Stimulated activated CD4-positive, alpha-beta T cell treated with anti-CD3 and anti-CD28 coated beads, Interleukin-4, amount 100 ng/mL, for 4 hours (primary cell): ENCODE measurements at regions not wholly inside any gene's neighbourhood (a gene's known extent, or its start where the extent isn't known, plus 50 kb on each side); places are given as distances from the start of the nearest gene placed in this dataset.
"Not testable (repeated sequence)": the region's sequence is repeated elsewhere in the genome, so short reads cannot be mapped to it uniquely, and the experiment has no call there.

Experiments used
- DNase-seq, 2 experiments: peaks; one replicate each; pipeline ENCODE4 v3.0.0-alpha.2; 2020

GRCh38 chr17:20851591-20852238 lies 191.1 kb downstream of the USP22 start:
- not testable (repeated sequence) for DNase-seq

- no peak for DNase-seq
These were observed 190.4 kb downstream of the USP22 start for GRCh38 chr17:20852239-20852989.

DNA sequence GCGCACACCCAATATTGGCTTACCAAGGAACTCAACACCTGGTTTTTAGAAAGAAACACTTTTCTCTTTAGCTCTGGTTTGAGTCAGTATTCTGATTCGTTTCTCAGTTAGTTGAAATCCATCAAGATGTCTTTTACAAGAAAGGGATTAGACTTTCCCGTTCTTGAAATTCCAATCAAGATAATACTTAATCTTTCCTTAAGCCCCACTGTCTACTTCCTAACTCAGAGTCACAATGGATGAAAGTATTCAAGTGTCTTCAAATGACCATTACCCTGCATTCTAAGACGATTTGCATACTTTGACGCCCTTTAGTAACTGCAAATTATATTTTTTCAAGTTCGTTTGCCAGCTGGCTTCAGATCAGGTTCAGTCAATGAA lies 189.8 kb downstream of the USP22 start:
- no peak for DNase-seq

DNA sequence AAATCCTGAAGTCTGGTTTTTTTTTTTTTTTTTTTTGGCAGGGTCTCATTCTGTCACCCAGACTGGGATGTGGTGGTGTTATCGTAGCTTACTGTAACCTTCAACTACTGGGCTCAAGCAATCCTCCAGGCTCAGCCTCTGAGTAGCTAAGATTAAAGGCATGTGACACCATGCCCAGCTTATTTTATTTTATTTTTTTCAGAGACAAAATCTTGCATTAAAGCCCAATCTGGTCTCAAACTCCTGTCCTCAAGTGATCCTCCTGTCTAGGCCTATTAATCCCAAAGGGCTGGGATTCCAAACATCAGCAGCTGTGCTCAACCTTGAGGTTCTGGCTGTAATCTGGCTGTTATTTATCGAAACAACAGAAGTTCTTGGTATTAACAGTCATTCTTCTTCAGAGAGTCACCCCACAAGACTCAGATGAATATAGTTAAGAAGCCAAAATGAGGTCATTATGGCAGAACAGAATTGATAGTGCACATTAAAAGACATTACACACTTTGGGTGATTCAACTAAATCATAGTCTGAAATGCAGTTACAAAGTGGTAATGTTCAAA lies 186.8 kb downstream of the USP22 start:
- not testable (repeated sequence) for DNase-seq

DNA sequence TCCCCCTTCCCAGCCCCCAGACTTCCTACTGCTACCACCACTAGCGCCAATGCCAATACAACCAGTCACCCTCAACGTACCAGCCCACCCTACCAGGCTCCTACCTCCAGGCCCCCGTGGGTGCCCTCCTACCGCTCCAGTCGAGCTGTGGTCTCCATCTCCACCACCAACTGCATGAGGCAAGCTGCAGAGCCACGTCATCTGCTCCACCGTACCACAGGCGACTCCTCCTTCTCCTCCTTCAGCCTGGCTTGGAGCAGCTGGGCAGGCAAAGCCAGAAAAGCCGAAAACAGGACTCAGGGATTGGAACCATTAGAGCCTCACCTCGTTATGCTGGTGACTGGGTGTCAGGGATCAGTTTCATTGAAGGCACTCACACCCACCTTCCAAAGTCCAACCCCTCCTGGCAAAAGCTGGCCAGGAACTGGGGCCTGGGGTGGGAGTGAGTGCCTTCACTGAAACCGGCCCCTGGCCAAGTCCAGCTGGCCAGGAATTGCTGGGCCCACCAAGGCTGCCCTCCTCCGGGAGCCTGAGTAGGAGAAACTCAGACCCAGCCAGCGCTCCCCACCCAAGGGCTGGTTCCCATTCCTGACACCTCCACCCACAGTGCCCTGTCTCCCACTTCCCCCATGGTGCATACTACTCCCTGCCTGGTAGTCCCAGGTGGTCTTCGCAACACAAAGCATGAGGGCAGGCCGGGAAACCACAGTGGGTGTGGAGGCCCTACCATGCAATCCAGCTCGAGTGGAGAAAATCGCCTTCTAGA lies 176.2 kb downstream of the USP22 start:
- DNase-seq, result not testable (repeated sequence)

GRCh38 chr17:20867436-20867937 lies 175.3 kb downstream of the USP22 start:
- DNase-seq, result not testable (repeated sequence)

DNA sequence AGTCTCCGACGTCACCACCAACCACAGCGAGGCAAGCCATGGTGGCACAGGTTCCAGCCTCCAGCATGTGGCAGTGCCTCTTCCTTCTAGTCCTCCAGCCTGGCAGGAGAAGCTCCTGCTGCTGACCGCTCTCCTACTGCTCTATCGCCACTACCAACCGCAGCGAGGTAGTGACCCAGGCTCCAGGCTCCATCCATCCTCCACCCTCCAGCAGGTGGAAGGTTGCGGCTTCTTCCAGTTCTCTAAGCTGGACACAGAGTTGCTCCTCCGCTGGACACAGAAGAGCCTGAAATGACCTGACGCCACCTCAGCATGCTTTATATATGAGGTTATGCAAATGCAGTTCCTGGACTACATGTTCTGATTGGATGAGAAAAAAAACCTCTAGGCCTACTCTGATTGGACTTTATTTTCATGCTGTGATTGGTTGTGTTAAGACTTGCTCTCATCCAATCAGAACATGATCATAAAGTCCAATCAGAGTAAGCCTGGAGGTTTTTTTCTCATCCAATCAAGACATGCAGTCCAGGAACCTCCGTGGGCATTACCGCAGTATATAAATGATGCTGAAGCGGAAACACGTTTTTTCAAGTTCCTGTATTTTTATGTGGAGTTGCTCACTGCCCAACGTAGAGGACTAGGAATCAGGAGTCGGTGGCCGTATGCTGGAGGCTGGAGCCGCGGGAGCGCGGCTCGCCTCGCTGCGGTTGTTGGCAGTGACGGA lies 174.7 kb downstream of the USP22 start:
- DNase-seq, result not testable (repeated sequence)

DNA sequence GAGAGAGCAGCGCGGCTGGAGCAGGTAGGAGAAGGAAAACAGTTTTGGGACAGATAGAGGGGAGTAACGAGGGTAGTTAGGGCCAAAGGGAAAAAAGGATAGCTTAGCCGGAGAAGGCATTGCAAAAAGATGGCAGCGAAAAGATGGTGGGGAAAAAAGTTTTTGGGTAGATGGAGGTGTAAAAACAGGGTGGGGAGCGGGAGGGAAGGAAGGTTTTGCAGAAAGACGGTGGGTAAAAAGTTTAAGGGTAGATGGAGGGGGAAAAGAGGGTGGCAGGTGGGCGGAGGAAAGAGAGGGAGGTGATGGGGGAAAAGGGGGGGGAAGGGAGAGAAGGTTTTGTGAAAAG lies 174.2 kb downstream of the USP22 start:
- not testable (repeated sequence) for DNase-seq

DNA sequence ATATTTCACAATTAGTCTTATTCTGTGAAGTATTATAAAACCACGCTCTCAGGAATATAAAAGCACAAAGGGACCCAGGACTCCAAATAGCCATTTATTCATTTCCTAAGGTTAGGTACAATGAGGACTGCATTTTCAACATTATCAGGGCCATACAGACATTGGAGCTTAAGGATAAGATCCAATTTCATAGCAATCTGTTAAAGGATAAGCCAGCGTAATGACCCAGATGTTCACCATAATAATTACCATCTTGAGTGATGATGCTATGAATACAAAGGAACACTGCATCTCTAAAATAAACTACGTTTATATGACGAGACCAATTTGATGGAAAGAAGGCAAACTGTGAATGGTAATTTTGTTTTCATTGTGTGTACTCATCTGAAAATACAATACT lies 169.6 kb downstream of the USP22 start:
- DNase-seq, result not testable (repeated sequence)

DNA sequence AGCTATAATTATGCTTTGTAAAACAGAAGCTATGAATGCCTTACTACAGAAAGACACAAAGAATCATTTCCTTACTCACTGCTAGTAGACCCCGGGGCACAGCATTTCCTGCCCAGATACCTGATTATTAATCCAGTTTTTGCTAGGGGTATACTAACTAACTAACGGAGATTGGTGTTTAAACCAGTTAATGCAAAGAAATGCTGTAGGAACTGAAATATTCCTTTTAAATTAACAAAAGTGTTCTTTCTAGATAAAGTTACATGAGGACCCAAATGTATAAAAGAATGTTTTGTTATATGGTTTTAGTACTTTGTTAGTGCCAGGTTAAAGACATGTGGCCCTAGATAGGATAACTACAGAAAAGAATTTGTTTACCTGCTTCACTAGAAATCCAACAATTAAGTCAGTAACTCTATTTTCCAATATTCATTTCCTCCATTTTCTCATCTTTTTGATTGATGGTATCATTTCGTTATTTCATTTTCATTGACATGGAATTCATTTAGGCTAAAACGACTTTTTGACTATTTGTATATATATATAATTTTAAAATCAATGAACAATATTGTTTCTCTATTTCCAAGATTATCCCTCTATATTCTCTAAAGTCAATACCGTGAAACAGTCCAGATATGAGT lies 169.0 kb downstream of the USP22 start:
- DNase-seq, result not testable (repeated sequence)

DNA sequence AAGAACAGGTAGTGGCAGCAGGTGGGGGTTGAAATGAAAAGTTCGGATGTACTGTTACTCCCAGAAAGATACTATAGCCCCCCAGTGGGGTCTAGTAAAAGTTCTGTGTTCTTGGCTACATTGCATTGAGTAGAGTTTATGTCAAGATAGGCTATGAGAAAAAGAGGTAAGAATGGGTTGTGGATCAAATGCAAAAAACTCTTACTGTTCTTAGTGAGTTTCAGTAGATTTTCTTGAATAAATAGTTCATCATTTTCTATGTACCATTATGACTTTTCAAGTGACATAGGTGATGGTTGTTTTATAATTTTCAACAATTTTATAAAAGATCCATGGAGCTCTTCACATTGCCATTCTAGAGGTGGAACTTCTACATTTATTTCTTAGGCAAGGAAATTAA lies 165.4 kb downstream of the USP22 start:
- DNase-seq, result not testable (repeated sequence)

GRCh38 chr17:20890338-20890737 lies 152.5 kb downstream of the USP22 start:
- DNase-seq, result no peak

GRCh38 chr17:20895426-20895825 lies 147.4 kb downstream of the USP22 start:
- DNase-seq, result not testable (repeated sequence)

- DNase-seq, result peak; percentile 24 to 34
These were observed 146.6 kb downstream of the USP22 start for GRCh38 chr17:20896153-20896649.

GRCh38 chr17:20898726-20899125 lies 144.1 kb downstream of the USP22 start:
- DNase-seq, result not testable (repeated sequence)

DNA sequence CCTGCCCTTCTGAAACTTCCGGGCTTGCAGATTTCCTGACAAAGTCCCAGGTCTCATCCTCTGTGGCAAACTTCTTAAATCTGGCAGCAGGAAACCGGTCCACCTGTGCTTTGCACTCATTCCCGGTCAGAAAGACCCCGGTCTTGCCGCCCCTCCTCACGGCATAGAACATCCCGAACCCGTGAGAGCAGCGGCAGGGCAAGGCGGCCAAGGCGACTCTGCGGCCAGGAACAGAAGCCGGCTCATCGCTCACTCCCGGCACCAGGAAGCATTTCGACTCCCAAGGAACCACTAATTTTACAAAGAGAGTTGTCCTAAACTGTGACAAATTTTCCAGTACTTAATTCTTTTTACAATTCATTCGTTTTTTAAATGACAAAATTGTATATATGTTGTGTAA lies 140.3 kb downstream of the USP22 start:
- not testable (repeated sequence) for DNase-seq

DNA sequence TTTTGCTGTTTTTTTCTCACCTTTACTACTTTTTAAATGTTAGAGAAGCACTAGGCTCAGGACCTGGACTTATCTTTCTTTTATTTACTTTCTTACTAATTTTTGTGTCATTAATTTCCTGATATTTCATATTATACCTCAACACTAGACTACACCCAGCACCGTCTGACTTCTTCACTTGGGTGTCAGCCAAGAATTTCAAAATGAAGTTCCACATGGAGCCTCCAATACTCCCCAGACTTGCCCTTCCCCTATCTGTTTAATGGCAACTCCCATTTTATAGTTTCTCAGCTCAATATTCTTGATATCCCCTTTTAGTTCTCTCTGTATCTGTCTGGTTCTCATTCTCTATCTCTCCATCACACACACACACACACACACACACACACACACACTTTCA lies 139.3 kb downstream of the USP22 start:
- not testable (repeated sequence) for DNase-seq

DNA sequence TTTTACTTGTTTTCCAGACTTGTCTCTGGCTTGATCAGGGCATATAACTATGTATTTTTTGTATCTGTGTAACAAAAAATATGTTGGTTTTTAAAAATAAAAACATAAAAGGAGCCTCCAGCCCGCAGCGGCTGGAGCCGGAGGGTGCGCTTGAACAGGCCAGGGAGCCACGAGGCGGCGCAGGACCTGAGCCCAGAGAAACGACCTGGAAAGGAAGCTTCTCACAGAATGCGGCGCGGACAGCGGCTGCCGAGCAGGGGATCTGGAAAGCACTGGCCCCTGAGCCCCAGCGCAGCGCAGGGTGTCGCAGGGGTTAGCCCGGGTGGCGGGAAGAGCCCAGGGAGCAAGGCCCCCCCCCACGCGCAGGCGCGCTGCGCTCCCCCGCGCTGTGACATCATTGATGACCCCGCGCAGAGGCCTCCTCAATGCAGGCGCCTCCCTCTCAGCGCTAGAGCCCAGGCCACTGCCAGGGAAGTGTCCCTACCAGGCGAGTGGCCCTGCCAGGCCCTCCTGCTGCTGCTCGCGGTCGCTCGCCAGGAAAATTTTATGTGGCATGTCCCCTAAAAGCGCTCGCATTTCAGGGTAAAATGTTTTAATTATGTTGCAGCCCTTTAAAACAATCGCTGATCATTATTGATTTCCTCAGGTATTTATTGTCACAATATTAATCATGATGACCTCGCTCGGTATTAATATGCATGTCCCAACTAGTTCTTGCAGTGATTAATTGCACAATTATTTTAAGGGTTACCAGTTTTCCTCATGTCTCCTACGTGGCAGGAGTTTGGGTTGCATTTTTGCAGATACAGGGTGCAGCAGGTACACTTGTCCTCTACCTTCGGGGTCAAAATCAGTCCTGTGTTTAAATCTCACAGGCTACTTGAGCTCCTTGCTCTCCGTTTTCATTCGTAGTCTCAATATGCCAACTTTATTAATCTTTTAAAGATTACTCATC lies 134.2 kb downstream of the USP22 start:
- DNase-seq, result peak; percentile 71 to 75

DNA sequence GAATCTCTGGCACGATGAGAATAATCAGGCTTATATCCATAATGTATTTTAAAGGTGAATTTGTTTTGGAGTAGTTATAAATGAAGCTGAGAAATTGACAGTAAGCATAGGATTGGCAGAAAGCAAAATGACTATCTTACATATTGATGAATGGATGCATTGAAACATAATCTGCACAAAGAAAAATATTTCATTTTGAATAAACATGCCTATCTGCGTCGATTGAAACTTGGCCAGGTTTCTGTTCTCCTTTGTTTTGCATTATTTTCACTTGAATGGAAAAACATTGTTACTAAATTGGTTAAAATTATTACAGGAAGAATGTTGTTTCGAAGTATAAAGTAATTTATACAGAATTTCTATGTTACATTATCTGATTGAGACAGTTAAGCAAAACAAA lies 128.2 kb downstream of the USP22 start:
- DNase-seq, result no peak

GRCh38 chr17:20916383-20916782 lies 126.4 kb downstream of the USP22 start:
- DNase-seq, result no peak
